Hepatocyte (in vitro differentiated cells): ENCODE measurements at regions not wholly inside any gene's neighbourhood (a gene's known extent, or its start where the extent isn't known, plus 50 kb on each side); places are given as distances from the start of the nearest gene placed in this dataset.

ENCODE experiments used
- EZH2 ChIP-seq: fragments of 200-600 bp; sonication (generic); IDR thresholded peaks from 2 replicates; pipeline ENCODE4 v1.6.1; 2016; ENCODE audit warnings: antibody characterized with exemption, mild to moderate bottlenecking, borderline replicate concordance
- EZH2phosphoT487 ChIP-seq: fragments of 200-600 bp; sonication (generic); IDR thresholded peaks from one replicate; pipeline ENCODE4 v1.6.1; 2018; ENCODE audit warnings: antibody characterized with exemption, mild to moderate bottlenecking, low read depth, moderate library complexity; ENCODE audit not compliant: unreplicated experiment, severe bottlenecking
- TF ChIP-seq, protein P1 (sequence below): fragments of 200-600 bp; sonication (generic); IDR thresholded peaks from 2 replicates; pipeline ENCODE4 v1.5.1; 2016; ENCODE audit warnings: antibody characterized with exemption, mild to moderate bottlenecking; ENCODE audit not compliant: poor library complexity

DNA sequence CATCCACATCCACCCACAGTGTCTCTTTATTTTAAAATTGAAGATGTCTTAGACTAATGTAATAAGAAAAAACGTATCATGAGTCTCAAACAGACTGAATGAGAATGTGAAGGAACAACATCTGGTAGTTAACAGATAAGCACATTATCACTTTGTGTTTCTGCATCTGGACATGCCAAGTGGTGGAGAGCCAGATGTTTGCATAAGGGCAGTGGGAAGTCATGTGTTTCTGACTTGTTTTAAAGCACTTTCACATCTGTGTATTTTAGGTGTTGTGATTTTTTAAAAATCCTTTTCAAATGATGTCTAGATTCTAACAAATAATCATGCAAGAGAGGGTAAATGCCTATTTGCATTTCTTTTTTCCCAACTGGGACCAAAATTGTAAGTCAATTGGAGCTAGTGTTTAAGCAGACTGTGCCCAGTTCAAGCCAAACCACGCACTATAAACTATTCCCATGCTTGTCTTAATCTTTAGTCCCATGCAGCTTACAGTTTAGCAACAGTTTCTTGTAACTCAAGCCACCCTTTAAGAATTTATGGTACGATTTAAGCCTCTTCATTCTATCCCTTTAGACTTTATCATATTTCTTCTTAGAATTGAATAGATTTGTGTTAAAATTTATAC, 272.7 kb upstream of the DOK6 start:
- TF ChIP-seq, protein P1, sequence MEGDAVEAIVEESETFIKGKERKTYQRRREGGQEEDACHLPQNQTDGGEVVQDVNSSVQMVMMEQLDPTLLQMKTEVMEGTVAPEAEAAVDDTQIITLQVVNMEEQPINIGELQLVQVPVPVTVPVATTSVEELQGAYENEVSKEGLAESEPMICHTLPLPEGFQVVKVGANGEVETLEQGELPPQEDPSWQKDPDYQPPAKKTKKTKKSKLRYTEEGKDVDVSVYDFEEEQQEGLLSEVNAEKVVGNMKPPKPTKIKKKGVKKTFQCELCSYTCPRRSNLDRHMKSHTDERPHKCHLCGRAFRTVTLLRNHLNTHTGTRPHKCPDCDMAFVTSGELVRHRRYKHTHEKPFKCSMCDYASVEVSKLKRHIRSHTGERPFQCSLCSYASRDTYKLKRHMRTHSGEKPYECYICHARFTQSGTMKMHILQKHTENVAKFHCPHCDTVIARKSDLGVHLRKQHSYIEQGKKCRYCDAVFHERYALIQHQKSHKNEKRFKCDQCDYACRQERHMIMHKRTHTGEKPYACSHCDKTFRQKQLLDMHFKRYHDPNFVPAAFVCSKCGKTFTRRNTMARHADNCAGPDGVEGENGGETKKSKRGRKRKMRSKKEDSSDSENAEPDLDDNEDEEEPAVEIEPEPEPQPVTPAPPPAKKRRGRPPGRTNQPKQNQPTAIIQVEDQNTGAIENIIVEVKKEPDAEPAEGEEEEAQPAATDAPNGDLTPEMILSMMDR = no peak
- no peak for TF ChIP-seq EZH2
- TF ChIP-seq EZH2phosphoT487 = no peak
